ENCODE measurements at regions not wholly inside any gene's neighbourhood (a gene's known extent, or its start where the extent isn't known, plus 50 kb on each side); places are given as distances from the start of the nearest gene placed in this dataset.
"Not testable (repeated sequence)": the region's sequence is repeated elsewhere in the genome, so short reads cannot be mapped to it uniquely, and the experiment has no call there.

DNA sequence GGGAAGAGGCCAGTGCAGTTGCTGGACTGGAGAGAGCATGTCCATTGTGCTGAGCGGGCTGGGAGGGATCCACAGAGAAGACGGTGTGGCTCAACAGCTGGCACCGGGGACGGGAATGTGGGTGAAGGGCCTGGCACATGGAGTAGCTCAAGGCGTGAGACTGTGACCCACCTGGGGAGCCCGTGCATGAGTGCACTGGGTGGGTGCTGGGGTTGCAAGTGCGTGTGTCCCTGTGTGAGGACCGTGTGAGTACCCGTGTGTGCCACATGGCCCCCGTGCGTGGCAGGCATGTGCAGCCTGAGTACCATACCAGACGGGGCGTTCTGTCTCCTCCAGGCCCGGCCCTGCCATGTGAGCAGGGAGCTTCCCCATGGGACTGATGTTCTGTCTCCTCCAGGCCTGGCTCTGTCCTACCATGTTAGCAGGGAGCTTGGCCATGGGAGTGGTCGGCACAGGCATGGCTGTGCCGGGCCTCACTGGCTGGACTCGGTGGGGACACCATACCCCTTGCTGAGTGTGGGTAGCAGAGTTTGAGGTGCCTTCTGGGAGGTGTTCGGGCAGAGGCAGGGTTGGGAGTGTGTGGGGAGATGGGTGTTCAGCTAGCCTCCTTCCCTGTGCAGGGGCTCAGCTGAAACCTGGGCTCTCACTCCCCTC is 234.4 kb downstream of the TMEM121 start:
- intact Hi-C loops (cut with DNase I): no loop called here
- Histone ChIP-seq H3K4me3 (no peak overlapping the region), H3K36me3 (no peaks in the 10 kb centered on the region), H3K27me3 (no peaks in the 10 kb centered on the region), H3K4me1 (no peaks in the 10 kb centered on the region), H3K9me3 (no peaks in the 10 kb centered on the region), H3K27ac (no peak overlapping the region)
- TF ChIP-seq, protein P1, sequence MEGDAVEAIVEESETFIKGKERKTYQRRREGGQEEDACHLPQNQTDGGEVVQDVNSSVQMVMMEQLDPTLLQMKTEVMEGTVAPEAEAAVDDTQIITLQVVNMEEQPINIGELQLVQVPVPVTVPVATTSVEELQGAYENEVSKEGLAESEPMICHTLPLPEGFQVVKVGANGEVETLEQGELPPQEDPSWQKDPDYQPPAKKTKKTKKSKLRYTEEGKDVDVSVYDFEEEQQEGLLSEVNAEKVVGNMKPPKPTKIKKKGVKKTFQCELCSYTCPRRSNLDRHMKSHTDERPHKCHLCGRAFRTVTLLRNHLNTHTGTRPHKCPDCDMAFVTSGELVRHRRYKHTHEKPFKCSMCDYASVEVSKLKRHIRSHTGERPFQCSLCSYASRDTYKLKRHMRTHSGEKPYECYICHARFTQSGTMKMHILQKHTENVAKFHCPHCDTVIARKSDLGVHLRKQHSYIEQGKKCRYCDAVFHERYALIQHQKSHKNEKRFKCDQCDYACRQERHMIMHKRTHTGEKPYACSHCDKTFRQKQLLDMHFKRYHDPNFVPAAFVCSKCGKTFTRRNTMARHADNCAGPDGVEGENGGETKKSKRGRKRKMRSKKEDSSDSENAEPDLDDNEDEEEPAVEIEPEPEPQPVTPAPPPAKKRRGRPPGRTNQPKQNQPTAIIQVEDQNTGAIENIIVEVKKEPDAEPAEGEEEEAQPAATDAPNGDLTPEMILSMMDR (IDR thresholded peaks at IDR 0.05): no peak
- peak in 1 of 2 donors; percentile 56 for DNase-seq (ENCODE audit: low spot score in 2 of 2)

DNA sequence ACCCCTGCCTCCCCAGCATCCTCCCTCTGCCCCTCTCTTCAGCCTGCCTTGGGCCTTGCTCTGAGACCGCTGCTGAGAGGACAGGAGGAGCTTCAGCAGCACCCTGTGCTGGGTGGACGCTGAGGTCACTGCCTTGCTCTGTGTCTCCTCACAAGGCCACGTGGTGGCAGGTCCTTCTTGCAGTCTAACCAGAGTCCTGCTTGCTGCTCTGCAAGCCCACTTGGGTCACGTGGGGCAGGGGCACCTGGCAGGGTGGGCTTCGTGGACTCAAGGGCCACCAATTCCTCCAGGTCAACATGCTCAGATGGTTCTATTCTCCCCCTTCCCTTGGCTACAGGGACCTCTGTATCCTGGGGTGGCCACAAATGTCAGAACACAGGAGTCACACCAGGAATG is 235.0 kb downstream of the TMEM121 start:
- intact Hi-C loops (cut with DNase I); H3K4me1 ChIP-seq; H3K36me3 ChIP-seq; H3K27me3 ChIP-seq; H3K9me3 ChIP-seq; H3K4me3 ChIP-seq; H3K27ac ChIP-seq: not testable (repeated sequence)
- peak in 1 of 2 donors; percentile 50 for DNase-seq (ENCODE audit: low spot score in 2 of 2)

DNA sequence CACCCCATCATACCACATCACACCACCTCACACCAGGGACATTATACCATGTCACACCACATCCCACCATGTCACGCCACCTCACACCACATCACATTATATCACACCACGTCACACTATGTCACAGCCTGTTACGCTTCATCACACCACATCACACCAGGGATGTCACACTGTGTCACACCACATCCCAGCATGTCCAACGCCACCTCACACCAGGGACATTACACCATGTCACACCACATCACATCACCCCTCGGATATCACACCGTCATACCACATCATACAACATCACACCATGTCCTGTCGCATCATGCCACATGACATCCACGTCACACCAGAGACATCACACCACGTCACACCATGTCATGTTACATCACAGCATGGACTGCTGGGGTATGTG is 235.5 kb downstream of the TMEM121 start:
- Histone ChIP-seq H3K9me3 (no peaks in the 10 kb centered on the region), H3K36me3 (no peaks in the 10 kb centered on the region), H3K27ac (no peak overlapping the region), H3K4me1 (no peaks in the 10 kb centered on the region), H3K4me3 (no peak overlapping the region), H3K27me3 (no peaks in the 10 kb centered on the region)
- intact Hi-C loops (cut with DNase I): no loop called here
- TF ChIP-seq, protein P1 (IDR thresholded peaks at IDR 0.05): no peak
- DNase-seq (ENCODE audit: low spot score in 2 of 2): peak in 1 of 2 donors; percentile 27

DNA sequence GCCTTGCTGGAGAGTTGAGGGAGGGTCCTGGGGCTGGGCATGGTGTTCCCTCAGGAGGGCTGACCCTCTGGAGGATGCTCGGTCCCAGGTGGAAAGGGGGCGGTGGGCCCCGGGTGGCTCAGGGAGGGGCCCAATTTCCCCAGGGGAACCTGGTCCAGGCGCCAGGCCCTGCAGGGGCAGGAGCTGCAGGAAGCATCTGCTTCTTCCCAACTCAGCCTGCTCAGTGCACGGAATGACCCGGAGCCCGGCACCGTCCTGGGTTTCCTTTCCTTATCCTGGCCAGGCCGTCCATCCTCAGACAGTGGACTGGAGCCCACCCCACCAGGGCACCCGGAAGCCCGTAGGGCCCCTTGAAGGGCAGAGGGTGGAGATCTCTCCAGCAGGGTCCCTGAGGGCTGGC is 235.9 kb downstream of the TMEM121 start:
- H3K27ac ChIP-seq; H3K36me3 ChIP-seq; H3K27me3 ChIP-seq; H3K4me1 ChIP-seq; intact Hi-C loops (cut with DNase I); DNase-seq (ENCODE audit: low spot score in 2 of 2); H3K9me3 ChIP-seq; H3K4me3 ChIP-seq: not testable (repeated sequence)

DNA sequence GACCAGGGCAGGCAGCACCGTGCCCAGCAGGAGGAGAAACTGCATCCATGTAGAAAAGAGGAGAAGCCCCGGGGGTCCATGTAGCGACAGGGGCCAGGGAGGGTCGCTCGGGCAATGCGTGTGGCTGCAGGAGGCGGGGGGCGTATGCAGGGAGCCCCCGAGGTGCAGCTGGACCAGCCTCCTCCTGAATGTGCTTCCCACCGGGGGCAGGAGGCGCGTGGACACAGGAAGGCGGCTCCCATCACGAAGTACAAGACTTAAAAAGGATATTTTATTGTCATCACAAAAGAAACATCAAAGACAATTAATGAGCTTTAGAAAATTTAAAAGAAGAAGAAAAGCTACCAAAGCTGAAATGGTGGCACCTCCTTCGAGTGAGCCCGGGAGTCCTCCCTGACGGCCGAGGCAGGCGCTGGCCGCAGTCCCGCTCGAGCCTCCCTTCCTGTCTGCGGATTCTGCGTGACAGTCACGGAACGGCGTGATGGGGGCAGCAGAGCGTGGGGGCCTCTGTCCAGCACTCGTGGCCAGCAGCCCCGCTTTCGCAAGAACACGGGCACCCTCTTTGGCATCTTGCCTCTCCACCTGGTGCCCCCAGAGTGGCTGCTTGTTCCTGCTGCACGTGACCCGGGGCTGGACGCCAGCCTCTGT is 238.0 kb downstream of the TMEM121 start:
- H3K4me1 ChIP-seq; intact Hi-C loops (cut with DNase I); H3K9me3 ChIP-seq; H3K27ac ChIP-seq; H3K27me3 ChIP-seq; H3K4me3 ChIP-seq; H3K36me3 ChIP-seq: not testable (repeated sequence)
- DNase-seq (ENCODE audit: low spot score in 2 of 2): peak in 1 of 2 donors; percentile 34

DNA sequence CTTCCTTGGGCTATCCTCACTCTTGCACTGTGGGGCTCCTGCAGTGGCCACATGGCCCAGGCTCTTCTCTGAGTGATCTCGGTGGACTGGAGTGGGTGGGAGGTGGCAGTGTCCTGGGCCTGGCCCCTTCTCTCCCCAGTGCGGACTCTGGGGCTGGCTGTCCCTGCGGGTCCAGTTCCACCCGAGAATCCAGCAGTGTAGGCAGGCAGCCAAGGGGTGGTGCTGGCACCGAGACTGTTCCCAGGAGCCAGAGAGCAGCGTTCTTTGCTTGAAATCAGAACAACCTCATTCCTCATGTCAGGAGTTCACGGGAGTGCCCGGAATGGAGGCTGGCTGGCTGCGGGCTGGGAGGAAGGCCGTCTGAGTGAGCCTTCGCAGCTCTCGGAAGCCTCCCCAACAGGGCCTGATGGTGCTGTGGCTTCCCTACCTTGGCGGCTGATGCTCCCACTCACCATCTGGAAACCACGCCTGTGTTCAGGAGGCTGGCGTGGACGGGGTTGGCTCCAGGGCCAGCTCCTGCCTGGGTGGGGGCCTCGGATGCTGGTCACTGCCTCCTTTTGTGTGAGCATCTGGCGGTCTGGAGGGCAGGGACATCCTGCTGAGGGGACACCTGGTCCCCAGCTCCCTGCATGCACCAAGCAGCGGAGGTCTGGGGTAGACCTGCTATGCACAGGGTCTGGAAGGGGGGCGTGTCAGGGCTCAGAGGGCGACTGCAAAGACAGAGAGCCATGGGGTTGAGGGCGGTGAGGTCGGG is 238.9 kb downstream of the TMEM121 start:
- H3K9me3 ChIP-seq; H3K4me3 ChIP-seq; H3K27ac ChIP-seq; H3K4me1 ChIP-seq; H3K36me3 ChIP-seq; intact Hi-C loops (cut with DNase I); H3K27me3 ChIP-seq: not testable (repeated sequence)
- DNase-seq (ENCODE audit: low spot score in 2 of 2): peak in 1 of 2 donors; percentile 52

DNA sequence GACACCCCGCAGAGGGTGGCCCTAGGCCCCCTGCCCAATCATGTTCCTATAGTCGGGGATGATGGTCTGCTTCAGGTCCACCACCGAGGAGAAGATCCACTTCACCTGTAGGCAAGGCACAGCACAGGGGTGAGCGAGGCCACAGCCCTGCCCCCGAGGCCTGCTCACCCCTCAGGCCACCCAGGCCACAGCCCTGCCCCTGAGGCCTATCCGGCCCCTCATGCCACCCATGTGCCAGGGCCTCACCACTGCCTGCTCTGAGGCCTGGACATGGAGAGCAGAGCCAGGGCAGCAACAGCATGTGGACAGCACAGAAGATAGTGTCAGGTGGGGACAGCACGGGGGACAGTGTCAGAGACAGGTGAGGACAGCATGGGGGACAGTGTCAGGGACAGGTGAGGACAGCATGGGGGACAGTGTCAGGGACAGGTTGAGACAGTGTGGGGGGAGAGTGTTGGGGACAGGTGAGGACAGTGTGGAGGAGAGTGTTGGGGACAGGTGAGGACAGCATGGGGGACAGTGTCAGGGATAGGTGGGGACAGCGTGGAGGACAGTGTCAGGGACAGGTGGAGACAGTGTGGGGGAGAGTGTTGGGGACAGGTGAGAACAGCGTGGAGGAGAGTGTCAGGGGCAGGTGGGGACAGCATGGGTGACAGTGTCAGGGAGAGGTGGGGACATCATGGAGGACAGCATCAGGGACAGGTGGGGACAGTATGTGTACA is 239.7 kb downstream of the TMEM121 start:
- H3K27ac ChIP-seq: no peak overlapping the region
- TF ChIP-seq, protein P1 (IDR thresholded peaks at IDR 0.05): no peak
- H3K9me3 ChIP-seq: no peaks in the 10 kb centered on the region
- peak in 1 of 2 donors; percentile 33 for DNase-seq (ENCODE audit: low spot score in 2 of 2)
- H3K4me3 ChIP-seq: no peak overlapping the region
- H3K36me3 ChIP-seq: no peaks in the 10 kb centered on the region
- H3K27me3 ChIP-seq: no peaks in the 10 kb centered on the region
- intact Hi-C loops (cut with DNase I): no loop called here
- no peaks in the 10 kb centered on the region for H3K4me1 ChIP-seq

All from ascending aorta (tissue), 2 donors.